SK-N-SH (cell line): ENCODE measurements at regions not wholly inside any gene's neighbourhood (a gene's known extent, or its start where the extent isn't known, plus 50 kb on each side); places are given as distances from the start of the nearest gene placed in this dataset.

ENCODE experiments used
- CTCF ChIA-PET: fragments of 300-600, 350-600 bp; formaldehyde crosslinking; extraction: SDS; loops from one replicate; lab custom pipeline; 2021; lab: Yijun Ruan, JAX
- POLR2A ChIA-PET: fragments of 350-600 bp; sonication (Branson Sonifier 250); formaldehyde crosslinking; extraction: SDS; loops from one replicate; lab custom pipeline; 2020; ENCODE audit warnings: antibody characterized with exemption, inconsistent platforms; lab: Yijun Ruan, JAX
- DNase-seq: peaks from one replicate; pipeline ENCODE4 v3.0.0; 2012
- H2AFZ ChIP-seq: fragments of 200-600 bp; sonication (generic); 2 replicates; pipeline ENCODE4 v1.8.1; 2016; ENCODE audit warnings: antibody characterized with exemption, mild to moderate bottlenecking, low read depth
- H3F3A ChIP-seq: fragments of 200-600 bp; sonication (generic); replicated peaks from 2 replicates; pipeline ENCODE3; 2016; ENCODE audit warnings: antibody characterized with exemption, mild to moderate bottlenecking; ENCODE audit not compliant: insufficient read depth
- H3K27ac ChIP-seq, 2 experiments: fragments of 200-500 bp in 1 of 2; fragments of 200-600 bp in 1 of 2; sonication (Bioruptor generic) in 1 of 2; sonication (generic), shearing (Covaris generic) in 1 of 2; 2 replicates each; pipeline versions ENCODE4 v1.5.1 to v1.6.1; 2014 to 2016; ENCODE audit warnings: low read depth in 2 of 2, inconsistent platforms in 1 of 2, low read length in 1 of 2, mild to moderate bottlenecking in 1 of 2, mixed read lengths in 1 of 2
- H3K27me3 ChIP-seq: fragments of 200-600 bp; sonication (generic), shearing (Covaris generic); 2 replicates; pipeline ENCODE4 v1.6.1; 2016; ENCODE audit warnings: mixed run types; ENCODE audit not compliant: insufficient read depth
- H3K36me3 ChIP-seq, 2 experiments: fragments of 200-500 bp in 1 of 2; fragments of 200-600 bp in 1 of 2; sonication (Bioruptor generic) in 1 of 2; sonication (generic) in 1 of 2; replicated peaks in 1 of 2; 2 replicates each; pipeline versions ENCODE3 to v1.5.1; 2014 to 2016; ENCODE audit warnings: low read length in 1 of 2, mild to moderate bottlenecking in 1 of 2; ENCODE audit not compliant: insufficient read depth in 2 of 2, control insufficient read depth in 1 of 2
- H3K4me1 ChIP-seq, 2 experiments: fragments of 200-500 bp in 1 of 2; fragments of 200-600 bp in 1 of 2; sonication (Bioruptor generic) in 1 of 2; sonication (generic), shearing (Covaris generic) in 1 of 2; 2 replicates each; pipeline versions ENCODE4 v1.5.1 to v1.6.1; 2014 to 2016; ENCODE audit warnings: low read depth in 1 of 2, low read length in 1 of 2, mixed run types in 1 of 2; ENCODE audit not compliant: insufficient read depth in 2 of 2, control insufficient read depth in 1 of 2
- H3K4me2 ChIP-seq: fragments of 200-600 bp; sonication (generic), shearing (Covaris generic); 2 replicates; pipeline ENCODE4 v1.6.1; 2017; ENCODE audit warnings: mixed run types
- H3K4me3 ChIP-seq, 2 experiments: fragments of 200-500 bp in 1 of 2; fragments of 200-600 bp in 1 of 2; sonication (Bioruptor generic) in 1 of 2; sonication (generic), shearing (Covaris generic) in 1 of 2; 2 replicates each; pipeline versions ENCODE4 v1.5.1 to v1.8.1; 2014 to 2016; ENCODE audit warnings: low read depth in 2 of 2, inconsistent platforms in 1 of 2, low read length in 1 of 2, mild to moderate bottlenecking in 1 of 2, mixed read lengths in 1 of 2, moderate library complexity in 1 of 2
- H3K79me2 ChIP-seq: fragments of 200-600 bp; sonication (generic); 2 replicates; pipeline ENCODE4 v1.8.1; 2017; ENCODE audit warnings: mild to moderate bottlenecking; ENCODE audit not compliant: insufficient read depth
- H3K9ac ChIP-seq: fragments of 200-600 bp; sonication (generic); 2 replicates; pipeline ENCODE4 v1.6.1; 2017; ENCODE audit warnings: mixed run types
- H3K9me2 ChIP-seq: fragments of 200-600 bp; sonication (generic); 2 replicates; pipeline ENCODE4 v1.6.1; 2017; ENCODE audit warnings: mixed run types
- H3K9me3 ChIP-seq: fragments of 200-600 bp; sonication (generic); 2 replicates; pipeline ENCODE4 v1.6.1; 2017; ENCODE audit warnings: mixed run types, mild to moderate bottlenecking, moderate library complexity
- H4K20me1 ChIP-seq: fragments of 200-600 bp; sonication (generic); 2 replicates; pipeline ENCODE4 v1.6.1; 2017; ENCODE audit warnings: mild to moderate bottlenecking, mixed run types; ENCODE audit not compliant: insufficient read depth
- CHD2 ChIP-seq: fragments of 150-350 bp; IDR thresholded peaks from 2 replicates; pipeline ENCODE4 v1.6.1; 2018; ENCODE audit warnings: low read length; ENCODE audit not compliant: partially characterized antibody
- ELF1 ChIP-seq: IDR thresholded peaks from 2 replicates; pipeline ENCODE4 v1.4.0; 2012
- EZH2phosphoT487 ChIP-seq: fragments of 200-600 bp; sonication (generic); IDR thresholded peaks from 2 replicates; pipeline ENCODE4 v1.6.1; 2017; ENCODE audit warnings: low read depth, mixed run types, mild to moderate bottlenecking, antibody characterized with exemption, moderate library complexity, borderline replicate concordance
- FOSL2 ChIP-seq: IDR thresholded peaks from 2 replicates; pipeline ENCODE4 v1.4.0; 2012; ENCODE audit warnings: low read depth, mild to moderate bottlenecking, moderate library complexity, borderline replicate concordance
- FOXJ3 ChIP-seq: sonication (generic); formaldehyde crosslinking; IDR thresholded peaks from 2 replicates; pipeline ENCODE4 v1.5.1; 2020; ENCODE audit warnings: mild to moderate bottlenecking, missing genetic modification reagents
- FOXM1 ChIP-seq: IDR thresholded peaks from 2 replicates; pipeline ENCODE4 v1.4.0; 2012; ENCODE audit warnings: low read depth, mild to moderate bottlenecking
- MXI1 ChIP-seq: IDR thresholded peaks from 2 replicates; pipeline ENCODE4 v1.6.1; 2012; ENCODE audit warnings: mild to moderate bottlenecking, low read depth, low read length, improper control_type of control experiment
- NFIC ChIP-seq: IDR thresholded peaks from 2 replicates; pipeline ENCODE4 v1.4.0; 2012; ENCODE audit warnings: borderline replicate concordance
- NRF1 ChIP-seq: IDR thresholded peaks from 2 replicates; pipeline ENCODE4 v1.6.1; 2012; ENCODE audit warnings: low read depth, mild to moderate bottlenecking, low read length
- PBX3 ChIP-seq: IDR thresholded peaks from 2 replicates; pipeline ENCODE4; 2012
- RCOR1 ChIP-seq: fragments of 150-350 bp; IDR thresholded peaks from 2 replicates; pipeline ENCODE4 v1.6.1; 2017; ENCODE audit warnings: antibody characterized with exemption, low read length
- RFX5 ChIP-seq: IDR thresholded peaks from 2 replicates; pipeline ENCODE4 v1.6.1; 2012; ENCODE audit warnings: mild to moderate bottlenecking, improper control_type of control experiment, low read length
- SIN3A ChIP-seq: IDR thresholded peaks from 2 replicates; pipeline ENCODE4 v1.6.1; 2012; ENCODE audit warnings: low read depth, mild to moderate bottlenecking, low read length, moderate library complexity, borderline replicate concordance
- TAF1 ChIP-seq: IDR thresholded peaks from 2 replicates; pipeline ENCODE4 v1.6.1; 2012; ENCODE audit warnings: low read depth, mild to moderate bottlenecking, low read length, moderate library complexity, borderline replicate concordance
- TEAD4 ChIP-seq: IDR thresholded peaks from 2 replicates; pipeline ENCODE4 v1.4.0; 2012; ENCODE audit warnings: mild to moderate bottlenecking, borderline replicate concordance; ENCODE audit not compliant: insufficient read depth
- YY1 ChIP-seq: IDR thresholded peaks from 2 replicates; pipeline ENCODE4 v1.4.0; 2012; ENCODE audit warnings: low read depth, mild to moderate bottlenecking
- ZBTB33 ChIP-seq: IDR thresholded peaks from 2 replicates; pipeline ENCODE4 v1.4.0; 2012; ENCODE audit warnings: low read depth, borderline replicate concordance
- WGBS: methylation state at CpG from one replicate; pipeline ENCODE4 v1.1.6; 2017; ENCODE audit warnings: low lambda C conversion rate; 5-methylcytosine and 5-hydroxymethylcytosine counted together
- TF ChIP-seq, protein P1 (sequence below): IDR thresholded peaks from 2 replicates; pipeline ENCODE4 v1.4.0; 2012; ENCODE audit warnings: low read depth, borderline replicate concordance
- TF ChIP-seq, protein P2 (sequence below): fragments of 150-350 bp; IDR thresholded peaks from 2 replicates; pipeline ENCODE4 v1.6.1; 2016; ENCODE audit warnings: mild to moderate bottlenecking, low read depth, low read length
- TF ChIP-seq, protein P3 (sequence below): IDR thresholded peaks from 2 replicates; pipeline ENCODE4 v1.4.0; 2012; ENCODE audit warnings: low read depth

- ChIA-PET CTCF (no interaction called here), POLR2A (no interaction called here)
- Histone ChIP-seq H3F3A (no peaks in the 10 kb centered on the region), H3K27ac (no peak overlapping the region), H4K20me1 (no peaks in the 10 kb centered on the region), H3K4me3 (no peak overlapping the region), H2AFZ (no peak overlapping the region), H3K4me2 (no peak overlapping the region), H3K4me1 (no peaks in the 10 kb centered on the region; a peak in 1 of 4 replicates), H3K9me3 (no peaks in the 10 kb centered on the region), H3K36me3 (no peaks in the 10 kb centered on the region), H3K9ac (no peak overlapping the region), H3K79me2 (no peaks in the 10 kb centered on the region), H3K9me2 (no peaks in the 10 kb centered on the region), H3K27me3 (no peaks in the 10 kb centered on the region)
- TF ChIP-seq ZBTB33 (no peak), FOXJ3 (CRISPR knock-in tag) (no peak), ELF1 (no peak), SIN3A (no peak), FOXM1 (no peak), TEAD4 (no peak), NFIC (no peak), FOSL2 (no peak), MXI1 (no peak), CHD2 (no peak), PBX3 (no peak), YY1 (no peak), NRF1 (no peak), TAF1 (no peak)
- TF ChIP-seq, protein P1, sequence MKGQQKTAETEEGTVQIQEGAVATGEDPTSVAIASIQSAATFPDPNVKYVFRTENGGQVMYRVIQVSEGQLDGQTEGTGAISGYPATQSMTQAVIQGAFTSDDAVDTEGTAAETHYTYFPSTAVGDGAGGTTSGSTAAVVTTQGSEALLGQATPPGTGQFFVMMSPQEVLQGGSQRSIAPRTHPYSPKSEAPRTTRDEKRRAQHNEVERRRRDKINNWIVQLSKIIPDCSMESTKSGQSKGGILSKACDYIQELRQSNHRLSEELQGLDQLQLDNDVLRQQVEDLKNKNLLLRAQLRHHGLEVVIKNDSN: no peak
- no peak for DNase-seq
- 56% methylated on average over 1 of the region's 1 CpG for WGBS
Measured at GRCh38 chr21:15676935-15677334, 52.8 kb upstream of the USP25 start.

DNA sequence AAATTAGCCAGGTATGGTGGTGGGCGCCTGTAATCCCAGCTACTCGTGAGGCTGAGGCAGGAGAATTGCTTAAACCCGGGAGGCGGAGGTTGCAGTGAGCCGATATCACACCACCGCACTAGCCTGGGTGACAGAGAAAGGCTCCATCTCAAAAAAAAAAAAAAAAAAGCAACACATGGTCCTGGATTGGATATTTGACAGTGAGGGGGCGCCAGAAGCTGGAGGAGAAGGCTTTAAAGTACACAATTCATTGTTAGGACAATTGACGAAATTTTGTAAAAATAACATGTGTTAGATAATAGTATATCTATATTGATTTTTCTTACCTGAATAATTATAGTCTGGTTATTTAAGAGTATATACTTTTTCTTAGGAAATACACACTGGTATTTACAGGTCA, 50.2 kb upstream of the USP25 start:
- no peak overlapping the region for H3K4me2 ChIP-seq
- H3K9me3 ChIP-seq: no peaks in the 10 kb centered on the region
- no peaks in the 10 kb centered on the region for H3K36me3 ChIP-seq
- WGBS: 77% methylated on average over 8 of the region's 8 CpGs
- no peak for DNase-seq
- ChIA-PET POLR2A (no interaction called here), CTCF (interaction anchor here (1.1 to 2.1 kb wide), 2 partner anchors 19 to 650 kb away, joined by 3 to 6 read pairs; no protein-coding TSS in a partner anchor)
- H2AFZ ChIP-seq: no peak overlapping the region
- no peak overlapping the region for H3K4me3 ChIP-seq
- H3K27me3 ChIP-seq: no peaks in the 10 kb centered on the region
- no peak for TF ChIP-seq ZBTB33
- TF ChIP-seq EZH2phosphoT487: no peak
- no peak for TF ChIP-seq YY1
- TF ChIP-seq, protein P2, sequence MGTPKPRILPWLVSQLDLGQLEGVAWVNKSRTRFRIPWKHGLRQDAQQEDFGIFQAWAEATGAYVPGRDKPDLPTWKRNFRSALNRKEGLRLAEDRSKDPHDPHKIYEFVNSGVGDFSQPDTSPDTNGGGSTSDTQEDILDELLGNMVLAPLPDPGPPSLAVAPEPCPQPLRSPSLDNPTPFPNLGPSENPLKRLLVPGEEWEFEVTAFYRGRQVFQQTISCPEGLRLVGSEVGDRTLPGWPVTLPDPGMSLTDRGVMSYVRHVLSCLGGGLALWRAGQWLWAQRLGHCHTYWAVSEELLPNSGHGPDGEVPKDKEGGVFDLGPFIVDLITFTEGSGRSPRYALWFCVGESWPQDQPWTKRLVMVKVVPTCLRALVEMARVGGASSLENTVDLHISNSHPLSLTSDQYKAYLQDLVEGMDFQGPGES: no peak
- TF ChIP-seq, protein P3, sequence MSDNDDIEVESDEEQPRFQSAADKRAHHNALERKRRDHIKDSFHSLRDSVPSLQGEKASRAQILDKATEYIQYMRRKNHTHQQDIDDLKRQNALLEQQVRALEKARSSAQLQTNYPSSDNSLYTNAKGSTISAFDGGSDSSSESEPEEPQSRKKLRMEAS: no peak
- TF ChIP-seq TAF1: no peak
- TF ChIP-seq MXI1: no peak
- no peak for TF ChIP-seq RFX5
- no peak for TF ChIP-seq RCOR1
- no peaks in the 10 kb centered on the region for H3F3A ChIP-seq
- H3K9me2 ChIP-seq: no peaks in the 10 kb centered on the region
- H4K20me1 ChIP-seq: no peaks in the 10 kb centered on the region
- H3K9ac ChIP-seq: no peak overlapping the region
- no peaks in the 10 kb centered on the region for H3K79me2 ChIP-seq
- no peaks in the 10 kb centered on the region; a peak in 1 of 4 replicates for H3K4me1 ChIP-seq
- H3K27ac ChIP-seq: no peak overlapping the region
